GM21786 (cell line): ENCODE measurements at regions not wholly inside any gene's neighbourhood (a gene's known extent, or its start where the extent isn't known, plus 50 kb on each side); places are given as distances from the start of the nearest gene placed in this dataset.

ENCODE experiments used
- ATAC-seq: cut with Tn5 transposase; IDR thresholded peaks from one replicate; pipeline ENCODE4 v1.9.1; 2021; ENCODE audit not compliant: unreplicated experiment

DNA sequence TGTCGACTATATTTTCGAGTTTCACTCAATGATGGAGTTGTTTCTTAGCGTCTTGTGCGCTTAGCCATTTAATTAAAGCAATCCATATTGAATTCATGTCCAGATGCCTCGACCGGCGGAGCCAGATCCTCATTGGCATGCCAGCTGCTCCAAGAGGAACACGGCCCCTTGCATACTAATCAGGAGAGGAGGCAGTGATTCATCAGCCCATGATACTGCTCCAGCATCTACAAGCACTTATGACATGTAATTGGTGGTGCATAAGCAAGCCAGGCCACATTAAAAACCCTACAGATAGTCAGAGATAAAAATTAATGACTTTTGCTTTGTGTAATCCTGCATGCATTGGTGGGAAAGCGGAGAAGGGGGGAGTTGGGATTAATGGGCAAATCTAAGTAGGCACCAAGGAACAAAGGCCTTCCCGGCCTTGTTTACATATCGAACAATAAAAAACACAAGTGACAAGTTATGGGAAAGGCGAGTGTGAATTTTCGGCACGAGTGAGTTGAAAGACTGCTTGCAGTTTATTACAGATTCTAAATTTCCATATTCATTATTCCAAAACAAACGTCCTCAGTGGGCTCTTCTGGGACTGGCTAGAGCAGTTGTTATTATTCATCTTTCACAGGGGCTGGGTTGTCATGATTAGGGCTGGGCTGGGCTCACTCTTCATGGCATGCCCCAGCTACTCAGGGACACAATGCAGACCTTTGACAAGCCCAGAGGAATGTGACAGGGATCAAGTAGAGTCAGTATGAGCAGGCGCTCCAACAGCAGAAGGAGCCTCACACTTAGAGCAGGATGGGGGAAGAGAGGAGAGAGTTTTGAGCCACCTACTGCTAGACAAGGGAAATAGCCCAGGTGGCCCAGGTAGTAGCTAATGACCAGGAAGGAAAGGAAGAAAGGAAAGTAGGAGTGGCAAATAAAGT, 281.7 kb upstream of the ZFHX3 start:
- no peak for ATAC-seq

DNA sequence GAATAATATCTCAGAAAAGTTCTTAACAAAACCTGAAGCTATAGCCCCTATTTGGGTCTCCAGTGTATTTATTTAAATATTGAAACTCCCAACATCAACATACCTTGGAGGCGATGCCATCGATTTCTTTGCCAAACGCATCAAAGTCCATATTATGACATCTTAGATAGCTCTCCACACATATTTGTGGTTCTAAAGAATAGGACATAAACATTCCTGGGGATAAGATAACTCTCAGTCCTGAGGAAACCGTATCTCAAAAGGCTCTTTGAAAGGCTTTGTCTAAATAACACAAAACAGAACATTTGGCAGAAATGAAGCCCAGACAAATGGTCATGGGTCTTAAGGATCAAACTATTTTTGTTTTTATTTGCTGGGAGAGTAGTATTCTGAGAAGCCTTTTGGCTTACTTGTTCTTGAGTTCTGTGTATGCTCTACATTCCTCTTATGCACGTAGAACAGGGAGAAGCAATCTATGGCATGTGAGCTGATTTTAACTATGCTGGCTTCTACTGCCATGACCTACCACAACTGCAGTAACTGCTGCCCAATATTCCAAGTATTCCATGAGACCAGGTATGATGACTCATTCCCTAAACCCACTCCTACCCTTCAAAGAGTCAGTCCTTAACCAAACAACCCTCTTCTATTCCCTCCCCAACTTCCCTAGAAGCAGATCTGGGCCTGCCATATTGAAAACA, 279.0 kb upstream of the ZFHX3 start:
- ATAC-seq = no peak

DNA sequence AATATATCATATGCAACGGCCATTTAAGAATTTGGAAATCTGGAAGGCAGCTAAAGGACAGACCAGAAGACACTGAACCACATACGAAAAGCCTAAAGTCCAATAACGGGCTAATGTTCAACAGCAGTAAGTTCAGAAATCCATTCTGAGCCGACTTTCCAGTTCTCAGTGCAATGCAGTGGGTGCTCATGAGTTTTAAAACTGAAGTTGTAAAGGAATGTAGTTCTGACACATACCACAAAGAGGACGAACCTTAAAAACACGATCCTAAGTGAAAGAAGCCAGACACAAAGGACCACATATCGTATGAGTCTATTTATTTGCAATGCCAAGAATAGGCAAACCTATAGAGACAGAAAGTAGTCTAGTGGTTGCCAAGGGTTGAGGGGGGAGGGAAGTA, 278.3 kb upstream of the ZFHX3 start:
- ATAC-seq = no peak

DNA sequence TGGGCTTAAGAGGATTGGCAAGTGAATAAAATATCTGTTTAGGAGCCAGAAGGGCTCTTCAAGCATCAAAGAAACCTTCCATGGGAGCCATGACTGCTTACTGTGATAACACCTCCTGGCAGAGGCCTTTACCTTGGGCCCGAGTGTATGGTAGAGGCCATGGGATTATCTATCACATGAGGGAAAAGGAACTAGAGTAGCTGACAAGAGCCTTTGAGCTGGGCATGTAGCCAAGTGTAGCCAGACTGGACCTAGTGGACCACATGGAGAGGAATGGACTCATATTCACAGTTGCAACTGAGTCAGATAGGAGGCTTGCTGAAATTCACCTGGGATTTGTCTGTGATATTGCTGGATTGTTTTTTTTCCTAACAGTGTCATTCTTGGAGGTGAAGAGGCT, 276.0 kb upstream of the ZFHX3 start:
- ATAC-seq = no peak

DNA sequence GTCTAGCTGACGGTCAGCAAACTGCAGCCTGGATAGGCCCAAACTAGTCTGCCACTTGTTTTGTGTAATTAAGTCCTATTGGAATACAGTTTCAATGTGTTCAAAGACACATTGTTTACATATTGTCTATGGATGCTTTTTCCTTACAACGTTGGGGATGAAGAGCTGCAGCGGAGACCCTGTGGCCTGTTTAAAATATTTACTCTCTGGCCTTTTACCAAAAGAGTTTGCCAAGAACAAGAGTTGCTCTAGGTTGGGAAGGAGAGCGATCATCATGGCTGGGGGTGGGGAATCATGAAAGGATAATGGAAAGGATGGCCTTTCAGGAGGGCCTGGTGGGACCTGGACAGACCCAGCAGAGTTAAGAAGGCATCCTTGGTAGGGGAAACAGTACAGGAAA, 274.9 kb upstream of the ZFHX3 start:
- no peak for ATAC-seq

DNA sequence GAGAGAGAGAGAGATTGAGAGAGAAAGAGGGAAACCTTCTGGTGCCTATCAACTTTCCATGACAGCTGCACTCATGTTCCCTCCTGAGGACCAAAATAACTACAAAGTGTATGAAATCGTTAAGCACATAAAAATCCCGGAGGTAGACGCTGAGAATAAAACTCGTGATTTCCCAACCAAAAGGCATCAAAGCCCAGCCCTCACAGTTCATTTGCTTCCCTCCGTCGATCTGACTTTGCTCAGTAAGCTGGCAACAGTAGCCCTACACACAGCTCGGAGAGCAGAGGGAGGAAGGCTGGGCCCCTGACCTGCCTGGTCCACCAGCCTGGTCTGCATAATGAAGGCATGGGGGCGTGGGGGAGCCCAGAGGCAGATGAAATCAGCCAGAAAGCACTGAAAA, 273.9 kb upstream of the ZFHX3 start:
- ATAC-seq = no peak

DNA sequence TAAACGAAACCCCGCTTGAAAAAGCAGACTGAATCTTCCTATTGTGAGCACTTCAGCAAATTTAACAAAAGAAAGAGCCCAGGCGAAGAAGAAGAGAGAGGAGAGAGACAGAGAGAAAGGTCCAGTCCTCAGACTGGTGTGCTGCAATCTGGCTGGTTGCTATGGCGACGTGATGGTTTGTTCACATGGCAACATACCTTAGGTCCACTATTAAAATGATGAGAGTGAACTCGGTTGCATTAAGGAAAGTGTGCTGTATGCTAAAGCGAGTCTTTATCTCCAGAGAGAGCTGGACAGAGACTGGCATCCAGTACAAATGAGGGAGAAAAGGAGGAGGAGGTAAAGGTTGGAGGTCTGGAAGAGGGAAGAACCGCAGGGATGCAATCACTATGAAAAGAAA, 271.8 kb upstream of the ZFHX3 start:
- no peak for ATAC-seq

DNA sequence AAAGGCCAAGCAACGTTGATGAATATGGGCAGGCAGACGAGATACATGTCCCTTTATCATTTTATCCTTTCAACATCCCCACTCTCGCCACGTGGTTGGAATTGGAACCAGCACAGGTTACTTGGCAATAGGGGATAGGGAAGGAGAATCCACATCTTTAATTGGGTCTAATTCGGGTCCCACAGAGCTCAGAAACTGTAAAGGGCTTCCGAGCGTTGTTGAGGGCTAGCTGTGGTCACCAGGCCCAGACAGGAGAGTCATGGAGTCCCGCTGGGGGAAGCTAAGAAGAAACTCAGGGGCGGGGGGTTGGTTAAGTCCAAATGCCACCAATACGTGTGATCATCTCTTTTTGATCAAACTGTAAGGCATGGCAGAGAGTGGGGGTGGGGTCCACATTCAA, 271.3 kb upstream of the ZFHX3 start:
- no peak for ATAC-seq

DNA sequence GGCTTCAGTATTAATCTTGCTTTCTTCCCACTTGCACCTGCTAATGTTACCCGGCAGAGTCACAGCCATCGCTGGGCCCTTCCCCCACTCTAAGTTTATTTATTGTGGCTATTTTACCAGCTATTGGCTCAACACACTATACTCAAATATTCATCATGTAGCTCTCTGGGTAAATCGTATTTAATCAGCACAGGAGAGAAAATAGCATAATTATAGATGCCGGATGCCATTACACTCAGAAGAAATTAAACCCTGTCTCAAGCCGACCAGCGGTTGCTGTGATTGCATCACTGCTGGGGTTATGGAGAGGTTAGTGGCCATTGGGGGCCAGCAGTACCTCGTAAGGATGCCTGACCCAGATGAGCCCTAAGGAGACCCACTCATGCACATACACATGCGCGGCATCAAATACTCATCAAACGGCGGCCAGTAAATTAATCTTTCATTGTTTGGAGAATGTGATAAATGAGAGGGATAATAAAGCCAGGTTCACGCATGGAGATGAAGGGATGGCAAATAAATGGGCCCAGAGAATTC, 269.5 kb upstream of the ZFHX3 start:
- no peak for ATAC-seq

DNA sequence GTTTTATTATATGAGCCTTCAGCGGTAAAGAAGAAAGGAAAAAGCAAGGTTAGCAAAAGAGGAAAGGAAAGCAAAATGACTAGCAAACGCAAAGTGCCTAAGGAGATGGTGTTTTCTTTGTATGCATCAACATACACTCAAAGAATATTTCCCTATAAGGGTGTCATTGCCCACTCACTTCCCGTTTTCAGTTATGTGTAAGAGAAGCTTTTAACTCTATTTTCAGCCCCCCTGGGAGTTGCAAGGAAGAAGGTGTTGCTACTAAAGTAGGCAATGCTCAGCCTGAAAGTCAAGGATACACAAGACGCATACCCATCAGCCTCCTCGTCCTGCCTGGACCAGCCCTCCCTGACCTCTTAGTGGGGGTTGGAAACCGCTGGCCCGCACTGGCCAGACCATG, 267.7 kb upstream of the ZFHX3 start:
- ATAC-seq = peak; percentile 85

DNA sequence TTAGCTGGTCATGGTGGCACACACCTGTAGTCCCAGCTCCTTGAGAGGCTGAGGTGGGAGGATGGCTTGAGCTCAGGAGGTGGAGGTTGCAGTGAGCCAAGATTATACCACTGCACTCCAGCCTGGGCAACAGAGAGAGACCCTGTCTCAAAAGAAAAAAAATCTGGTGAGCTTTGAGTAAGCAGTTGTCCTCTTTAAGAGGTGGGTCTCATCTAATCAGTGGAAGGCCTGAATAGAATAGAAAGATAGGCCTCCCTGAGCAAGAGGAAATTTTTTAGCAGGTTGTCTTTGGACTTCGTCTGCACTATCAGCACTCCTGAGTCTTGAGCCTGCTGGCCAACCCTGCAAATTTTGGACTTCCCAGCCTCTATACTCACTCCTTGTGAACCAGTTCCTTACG, 266.0 kb upstream of the ZFHX3 start:
- ATAC-seq = no peak

DNA sequence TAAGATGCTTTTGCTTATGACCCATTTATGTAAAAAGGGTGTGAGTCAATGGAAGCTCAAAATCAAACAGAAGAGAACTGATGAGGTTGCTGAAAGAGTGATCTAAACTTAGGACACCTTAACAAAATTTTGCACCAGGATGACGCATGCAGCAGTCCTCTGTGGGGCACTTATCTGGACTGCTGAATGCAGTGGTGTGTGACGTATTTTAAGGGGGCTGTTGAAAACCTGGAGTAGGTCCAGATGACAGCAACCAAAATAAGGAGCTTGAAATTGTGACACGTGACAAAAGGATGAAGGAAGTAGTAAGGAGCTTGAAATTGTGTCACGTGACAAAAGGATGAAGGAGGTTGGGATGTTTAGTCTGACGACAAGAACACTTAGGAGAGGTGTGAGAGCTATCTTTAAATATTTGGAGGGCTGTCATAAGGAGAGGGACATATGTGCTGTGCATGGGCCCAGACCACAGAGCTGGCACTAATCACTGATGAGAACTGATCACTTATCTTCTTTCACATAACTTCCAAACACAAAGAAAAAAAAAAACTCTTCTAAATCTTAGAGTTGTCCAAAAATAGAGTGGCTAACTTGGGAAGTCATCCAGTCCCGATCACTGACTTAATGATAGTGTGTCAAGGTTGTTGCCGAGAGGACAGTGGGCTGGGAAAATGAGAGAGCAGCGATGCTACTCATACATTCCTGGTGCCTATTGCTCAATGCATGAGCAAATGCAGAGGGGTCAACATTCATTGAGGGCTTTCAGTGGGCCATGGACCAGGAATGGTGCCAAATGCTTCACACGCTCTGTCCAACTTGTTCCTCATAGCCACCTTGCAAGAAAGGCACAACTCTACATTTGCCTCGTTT, 264.2 kb upstream of the ZFHX3 start:
- no peak for ATAC-seq

DNA sequence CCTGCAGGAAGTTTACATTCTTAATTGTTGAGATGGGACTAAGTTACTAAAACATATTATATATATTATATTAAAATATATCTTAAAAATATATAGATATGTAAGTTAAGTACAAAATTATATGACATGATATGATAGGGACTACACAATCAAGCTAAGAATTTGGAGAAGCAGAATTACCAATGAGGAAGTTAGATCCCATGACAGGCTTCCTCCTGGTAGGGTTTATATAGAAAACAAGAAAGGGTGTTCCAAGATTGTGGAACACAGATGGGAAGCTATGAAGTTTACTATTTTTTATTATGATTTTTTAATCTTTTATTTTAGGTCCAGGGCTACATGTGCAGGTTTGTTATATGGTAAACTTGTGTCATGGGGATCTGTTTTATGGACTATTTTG, 260.8 kb upstream of the ZFHX3 start:
- ATAC-seq = no peak

DNA sequence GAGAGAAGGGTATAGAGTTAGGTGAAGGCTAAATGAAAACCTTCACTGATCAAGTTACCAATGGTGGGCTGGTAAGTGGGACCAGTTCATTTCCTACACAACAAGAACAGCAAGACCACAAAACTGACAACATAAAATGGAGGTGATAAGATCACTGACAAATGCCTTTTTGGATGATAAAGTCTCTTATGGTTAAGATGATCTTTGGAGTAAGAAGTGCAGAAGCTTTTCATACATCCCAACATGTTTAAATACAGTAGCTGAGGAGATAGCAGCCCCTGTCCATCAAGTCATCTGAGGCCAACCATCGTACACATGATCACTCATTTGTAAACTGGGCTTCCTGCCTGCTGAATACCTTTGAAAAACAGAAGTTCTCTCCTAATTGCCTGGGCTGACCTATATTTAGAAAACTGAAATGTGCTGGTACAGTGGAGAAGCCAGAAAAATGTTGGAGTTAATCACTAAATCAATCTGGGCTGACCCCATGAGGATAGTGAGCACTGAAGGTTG, 259.0 kb upstream of the ZFHX3 start:
- ATAC-seq = no peak

DNA sequence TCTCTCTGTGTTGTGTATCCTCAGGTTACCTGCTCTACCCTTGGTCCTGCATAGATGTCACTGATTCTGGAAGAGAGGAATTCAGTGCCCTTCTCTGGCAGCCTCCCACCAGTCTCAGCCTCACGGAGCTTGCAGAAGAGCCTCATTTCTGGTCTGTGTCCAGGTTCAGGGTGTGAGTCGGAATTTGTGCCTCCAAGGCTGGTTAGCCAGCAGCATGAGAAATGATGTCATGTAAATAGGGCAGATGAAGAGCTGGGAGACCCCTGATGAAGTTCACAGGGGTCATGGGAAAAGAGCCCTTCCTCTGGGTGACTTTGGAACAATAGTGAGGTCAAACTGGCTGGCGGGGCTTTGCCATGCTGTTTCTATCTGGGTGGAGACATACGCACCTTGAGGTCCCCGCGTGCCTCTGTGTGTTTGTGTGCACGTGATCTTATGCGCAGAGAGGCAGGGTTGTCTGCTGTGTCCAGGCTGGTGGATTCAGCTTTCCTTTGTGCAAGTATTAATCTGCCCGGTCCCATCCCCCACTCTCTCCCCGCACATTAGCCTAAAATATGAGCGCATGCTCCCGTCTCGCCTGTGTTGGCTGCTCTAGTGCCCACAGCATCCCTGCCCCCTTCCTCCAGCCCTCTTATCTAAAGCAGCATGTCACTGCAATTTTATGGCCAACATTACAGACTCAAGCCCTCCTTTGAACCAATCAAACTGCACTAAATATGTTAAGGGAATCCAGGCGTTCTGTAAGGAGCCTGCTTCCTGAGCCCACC, 256.3 kb upstream of the ZFHX3 start:
- ATAC-seq = no peak

DNA sequence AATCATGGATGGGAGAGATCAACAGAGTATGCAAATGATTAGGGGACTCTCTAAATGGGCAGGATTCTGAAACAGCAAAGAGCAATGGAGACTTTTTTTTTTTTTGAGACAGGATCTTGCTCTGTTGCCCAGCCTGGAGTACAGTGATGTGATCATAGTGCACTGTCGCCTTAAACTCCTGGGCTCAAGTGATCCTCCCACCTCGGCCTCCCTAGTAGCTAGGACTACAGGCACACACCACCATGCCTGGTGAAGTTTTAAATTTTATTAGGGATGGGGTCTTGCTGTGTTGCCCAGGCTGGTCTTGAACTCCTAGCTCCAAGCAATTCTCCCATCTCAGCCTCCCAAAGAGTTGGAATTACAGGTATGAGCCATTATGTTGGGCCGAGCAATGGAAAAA, 255.0 kb upstream of the ZFHX3 start:
- ATAC-seq = no peak

DNA sequence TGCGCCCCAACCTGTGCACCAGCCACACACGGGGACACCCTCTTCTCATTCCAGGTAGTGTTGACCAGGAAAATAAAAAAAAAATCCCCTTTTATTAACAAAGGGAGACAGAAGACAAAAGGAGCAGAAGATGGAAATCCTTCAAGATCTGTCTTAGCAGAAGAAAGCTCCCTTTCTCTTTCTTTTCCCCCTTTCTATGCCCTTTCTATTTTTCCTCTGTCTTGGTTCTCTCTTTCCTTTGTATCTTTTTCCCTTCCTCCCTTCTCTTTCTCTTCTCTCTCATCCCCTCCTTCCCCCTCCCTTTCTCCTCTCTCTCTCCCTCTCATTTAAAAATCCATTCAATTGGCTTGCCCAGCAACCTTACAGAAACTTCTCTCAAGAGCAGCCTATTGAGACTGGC, 254.1 kb upstream of the ZFHX3 start:
- no peak for ATAC-seq

DNA sequence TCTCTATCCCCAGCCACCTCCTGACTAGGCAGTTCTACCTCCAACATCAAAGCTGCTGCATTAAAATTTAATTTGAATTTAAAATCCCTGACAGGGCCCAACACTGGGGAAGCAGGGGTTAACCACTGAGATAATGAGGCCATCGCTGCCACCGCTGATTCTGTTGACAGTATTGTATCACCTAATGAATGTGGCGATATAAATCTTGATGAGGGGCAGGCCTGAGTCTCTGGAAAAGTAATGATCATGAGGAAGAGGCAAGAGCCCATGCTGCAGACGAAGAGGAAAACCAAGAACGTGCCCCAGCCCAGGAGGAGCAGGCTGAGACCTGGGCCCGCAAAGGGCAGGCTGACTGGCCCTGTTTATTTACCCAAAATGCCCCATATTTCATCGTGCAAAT, 251.4 kb upstream of the ZFHX3 start:
- no peak for ATAC-seq

DNA sequence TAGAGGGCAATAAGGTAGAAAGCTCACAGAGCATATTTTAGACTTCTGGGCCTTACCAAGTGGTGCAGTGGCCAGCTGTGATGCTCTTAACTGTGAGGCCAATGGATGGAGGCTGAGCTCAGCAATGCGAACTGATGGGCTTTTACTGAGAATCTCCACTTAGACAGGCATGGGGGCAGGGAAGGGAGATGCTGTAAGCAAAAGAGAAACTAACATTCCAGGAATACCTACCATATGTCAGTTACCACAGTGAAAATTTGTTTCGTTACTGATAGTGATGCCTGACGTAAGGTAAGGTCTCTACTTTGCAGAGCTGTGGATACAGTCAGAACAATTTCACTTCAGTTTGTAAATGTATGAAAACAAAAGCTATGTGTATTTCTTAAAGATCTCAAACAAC, 250.6 kb upstream of the ZFHX3 start:
- no peak for ATAC-seq

DNA sequence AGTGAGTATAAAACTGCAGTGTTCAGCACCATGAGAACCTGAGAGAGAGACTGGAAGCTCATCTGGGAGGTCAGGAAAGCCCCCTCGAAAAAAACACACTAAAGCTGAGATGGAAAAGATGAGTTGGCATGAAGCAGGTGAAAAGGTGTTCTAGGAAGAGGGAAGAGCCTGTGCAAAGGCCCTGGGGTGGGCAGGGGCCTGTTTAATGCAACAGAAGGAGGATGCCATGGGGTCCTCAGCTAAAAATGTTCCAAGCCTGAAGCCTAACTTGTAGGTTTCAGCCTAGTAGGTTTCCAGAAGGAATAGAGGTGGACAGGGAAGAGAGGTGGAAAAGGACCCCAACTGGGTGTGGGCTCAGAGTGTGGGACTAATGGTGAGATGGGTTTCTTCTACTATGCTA, 242.3 kb upstream of the ZFHX3 start:
- no peak for ATAC-seq
